ENCODE measurements at regions not wholly inside any gene's neighbourhood (a gene's known extent, or its start where the extent isn't known, plus 50 kb on each side); places are given as distances from the start of the nearest gene placed in this dataset.
"Not testable (repeated sequence)": the region's sequence is repeated elsewhere in the genome, so short reads cannot be mapped to it uniquely, and the experiment has no call there.

DNA sequence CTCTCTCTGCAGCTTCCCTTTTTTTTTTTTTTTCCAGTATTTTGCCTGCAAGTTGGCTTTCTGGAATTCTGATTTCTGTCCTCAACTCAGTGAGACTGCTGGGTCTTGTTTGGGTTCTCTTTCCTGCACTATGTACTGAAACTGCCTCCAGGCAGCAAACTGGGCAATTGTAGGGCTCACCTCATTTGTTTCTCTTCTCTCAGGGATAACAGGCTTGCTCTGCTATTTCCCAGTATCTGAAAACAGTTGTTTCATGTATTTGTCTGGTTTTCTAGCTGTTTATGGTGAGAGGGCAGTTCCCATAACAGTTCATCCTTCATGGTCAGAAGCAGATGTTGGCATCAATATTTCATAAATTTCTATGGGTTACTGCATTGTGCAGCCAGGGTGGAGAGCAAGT, 206.0 kb downstream of the CYRIA start:
- no peak for DNase-seq

GRCh38 chr2:16454621-16455020, 211.0 kb downstream of the CYRIA start:
- no peak for DNase-seq

- no peak for DNase-seq
Measured at GRCh38 chr2:16452123-16452522, 213.5 kb downstream of the CYRIA start.

DNA sequence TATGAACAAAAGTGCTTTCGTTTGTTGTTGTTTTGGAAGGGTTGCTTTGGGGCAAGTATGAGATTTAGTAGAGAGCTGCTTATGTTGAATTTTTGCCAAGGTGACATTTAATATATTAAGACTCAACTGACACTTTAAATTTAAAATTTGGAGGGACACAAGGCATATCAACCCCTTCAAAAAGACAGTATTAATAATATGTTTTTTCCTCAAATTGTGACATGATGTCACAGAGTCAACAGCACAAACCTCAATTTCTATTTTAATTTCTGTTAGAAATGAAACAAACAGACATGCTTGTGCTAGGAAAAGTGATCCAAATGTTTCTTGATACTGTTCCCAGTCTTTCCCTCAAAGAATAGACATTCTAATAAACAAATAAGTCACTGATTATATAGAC, 218.9 kb downstream of the CYRIA start:
- DNase-seq: no peak

- DNase-seq: no peak
Measured at GRCh38 chr2:16442971-16443370, 222.7 kb downstream of the CYRIA start.

DNA sequence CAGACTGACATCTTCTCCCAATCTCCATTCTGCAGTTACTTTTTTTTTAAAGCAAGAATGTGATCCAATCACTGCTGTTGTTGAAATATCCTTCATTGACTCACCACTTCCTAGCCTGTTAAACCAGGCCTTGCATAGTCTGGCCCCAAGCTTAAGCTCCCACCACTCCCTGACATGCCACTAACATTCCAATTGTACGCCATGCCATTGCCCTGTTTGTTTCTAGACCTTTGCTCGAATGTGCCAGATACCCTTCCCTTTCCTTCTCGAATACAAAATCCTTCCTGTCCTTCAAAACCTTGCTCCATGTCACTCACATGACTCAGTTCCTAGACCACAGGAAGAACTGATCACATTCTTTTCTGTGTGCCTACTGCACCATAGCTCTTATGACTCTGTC, 224.2 kb downstream of the CYRIA start:
- DNase-seq: no peak

DNA sequence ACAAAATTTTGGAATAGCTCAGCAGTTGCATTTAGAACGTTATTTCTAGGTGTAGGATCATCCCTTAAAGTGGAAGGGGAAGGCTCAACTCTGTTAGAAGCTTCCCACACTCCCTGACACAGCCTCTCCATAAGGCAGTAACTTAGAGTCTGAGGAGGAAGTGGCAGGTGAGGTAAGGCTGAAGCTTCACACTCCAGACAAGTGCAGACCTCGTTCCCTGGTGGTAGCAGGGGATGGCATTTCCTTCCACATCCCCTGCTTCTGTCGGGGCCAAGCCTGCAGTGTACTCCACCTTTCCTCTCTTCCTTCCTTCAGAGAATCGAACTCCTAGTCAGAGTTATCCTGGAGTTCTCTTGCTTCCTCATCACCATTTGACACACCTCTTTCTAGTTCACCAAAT, 224.7 kb downstream of the CYRIA start:
- DNase-seq: no peak

- DNase-seq: no peak
Measured at GRCh38 chr2:16438613-16439321, 226.9 kb downstream of the CYRIA start.

DNA sequence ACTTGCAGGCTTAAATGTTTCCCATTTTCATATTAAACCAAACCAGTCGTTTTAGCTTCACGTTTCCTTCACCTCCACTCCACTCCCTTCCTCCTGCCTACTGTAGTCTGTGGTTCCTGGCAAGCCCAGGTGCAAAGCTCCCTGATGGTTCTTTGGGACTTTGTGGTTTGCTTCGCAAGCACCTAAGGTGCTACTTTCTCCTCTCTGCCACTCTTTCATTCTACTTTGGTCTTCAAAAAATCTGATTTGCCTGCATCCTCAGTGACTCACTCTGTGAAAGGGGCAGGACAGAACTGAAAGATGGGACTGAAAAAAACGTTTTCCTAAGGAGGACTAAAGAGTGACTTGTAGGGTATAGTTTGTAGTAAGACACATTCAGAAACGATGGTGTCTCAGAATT, 228.4 kb downstream of the CYRIA start:
- DNase-seq: no peak

DNA sequence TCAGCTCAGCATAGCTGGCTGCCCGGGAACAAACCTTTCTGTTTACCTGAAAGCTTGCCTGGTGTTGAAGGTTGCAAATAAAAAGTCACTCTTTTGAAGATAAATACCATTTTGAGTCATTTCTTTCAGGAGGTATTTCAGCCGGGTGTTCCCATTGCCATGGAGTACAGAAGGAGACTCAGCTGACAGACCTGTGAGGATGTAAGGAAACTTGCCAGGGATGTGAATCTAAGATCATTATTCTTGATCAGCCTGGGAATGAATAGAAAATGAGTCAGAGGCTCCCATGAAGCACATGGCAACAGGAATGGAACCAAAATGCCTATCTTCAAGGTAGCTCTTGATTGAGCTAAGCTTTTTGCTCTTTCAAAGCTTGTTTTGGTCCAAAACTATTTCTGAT, 231.2 kb downstream of the CYRIA start:
- DNase-seq: no peak

- DNase-seq: no peak
Measured at GRCh38 chr2:16430846-16431245, 234.8 kb downstream of the CYRIA start.

DNA sequence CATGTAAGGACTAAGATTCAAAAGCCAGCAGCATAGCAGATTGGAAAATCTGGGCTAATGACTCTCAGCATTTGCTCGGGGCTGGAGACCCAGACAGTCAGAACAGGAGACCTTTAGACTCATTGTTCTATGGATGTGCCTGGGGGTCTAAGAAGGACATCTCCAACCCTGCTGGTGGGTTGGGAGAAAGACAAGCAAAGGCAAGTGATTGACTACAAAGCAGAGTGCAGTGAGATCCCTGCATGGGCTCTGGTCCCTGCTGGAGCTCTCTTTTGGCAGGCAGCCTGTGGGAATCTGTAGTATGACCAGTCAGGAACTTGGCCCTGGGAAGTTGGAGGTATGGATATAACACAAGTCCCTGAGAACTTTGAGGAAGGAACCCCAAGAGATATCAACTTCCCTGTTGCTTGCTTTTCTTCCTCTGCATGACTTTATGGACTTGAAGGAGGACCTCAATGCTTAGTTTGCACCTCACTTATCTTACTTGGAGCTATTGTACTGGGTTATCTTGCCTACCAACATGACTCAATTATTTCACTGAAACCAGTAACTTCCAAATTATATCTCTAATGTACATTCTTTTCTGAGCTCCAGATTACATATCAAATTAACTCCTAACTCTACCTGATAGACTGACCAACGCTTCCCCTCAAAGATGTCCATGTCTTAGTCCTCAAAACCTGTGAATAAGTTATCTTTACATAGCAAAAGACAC, 236.0 kb downstream of the CYRIA start:
- DNase-seq: no peak

GRCh38 chr2:16429002-16429401, 236.6 kb downstream of the CYRIA start:
- no peak for DNase-seq

- DNase-seq: no peak
Measured at GRCh38 chr2:16425462-16426336, 239.9 kb downstream of the CYRIA start.

GRCh38 chr2:16420421-16420820, 245.2 kb downstream of the CYRIA start:
- DNase-seq: no peak

- DNase-seq: no peak
Measured at GRCh38 chr2:16417726-16418125, 247.9 kb downstream of the CYRIA start.

- no peak for DNase-seq
Measured at GRCh38 chr2:16416651-16417050, 249.0 kb downstream of the CYRIA start.

GRCh38 chr2:16415861-16416260, 249.8 kb downstream of the CYRIA start:
- not testable (repeated sequence) for DNase-seq

DNA sequence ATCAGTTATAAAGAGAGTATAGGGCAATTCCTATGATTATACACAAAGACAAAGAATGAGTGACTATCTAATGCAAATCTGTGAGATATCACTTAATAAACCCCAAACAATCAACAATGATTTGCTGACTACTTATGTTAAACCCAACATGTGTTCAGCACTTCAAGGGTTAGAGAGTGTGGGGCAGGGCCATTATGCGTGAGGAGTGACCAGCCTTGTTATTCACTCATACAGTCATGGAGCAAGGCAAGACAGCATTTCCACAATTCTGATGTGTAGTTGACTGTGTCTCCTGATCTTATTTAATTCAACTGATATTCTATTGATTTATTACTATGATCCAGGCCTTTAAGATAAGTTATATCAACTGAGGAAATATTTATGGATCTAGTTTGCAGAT, 251.7 kb downstream of the CYRIA start:
- DNase-seq: no peak

GRCh38 chr2:16413285-16413684, 252.3 kb downstream of the CYRIA start:
- no peak for DNase-seq

DNA sequence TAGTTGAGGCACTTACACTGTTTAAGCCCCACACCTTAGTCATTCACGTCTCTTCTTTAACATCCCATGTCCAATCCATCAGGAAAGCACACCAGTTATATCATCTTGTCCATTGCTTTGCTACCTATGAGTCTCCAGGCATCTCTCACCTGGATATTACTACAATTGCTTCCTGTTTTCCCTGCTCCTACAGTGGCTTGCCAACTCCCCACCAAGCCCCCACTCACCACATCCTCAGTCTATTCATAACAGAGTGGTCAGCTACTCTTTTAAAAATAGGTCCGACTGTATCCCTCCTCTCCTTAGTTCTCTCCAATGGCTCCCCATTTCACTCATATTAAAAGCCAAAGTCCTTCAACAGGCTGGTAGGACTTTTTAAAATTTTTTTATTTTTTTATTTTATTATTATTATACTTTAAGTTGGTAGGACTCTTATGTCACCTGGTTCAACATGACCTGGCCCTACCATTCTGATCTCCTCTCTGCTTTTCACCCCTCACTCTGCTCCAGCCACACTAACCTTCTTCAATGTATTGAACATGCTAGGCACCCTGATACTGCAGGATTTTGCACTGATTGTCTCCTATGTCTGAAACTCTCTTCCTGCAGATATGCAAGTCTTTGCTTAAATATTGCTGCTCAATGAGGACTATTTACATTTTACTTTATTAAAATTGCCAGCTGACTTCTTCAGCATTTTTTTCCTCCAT, 253.2 kb downstream of the CYRIA start:
- no peak for DNase-seq

GRCh38 chr2:16411788-16412187, 253.8 kb downstream of the CYRIA start:
- DNase-seq: no peak

GRCh38 chr2:16409849-16410248, 255.8 kb downstream of the CYRIA start:
- no peak for DNase-seq

Measured in fibroblast of skin of back (primary cell).